PC-9 (cell line): ENCODE measurements at regions not wholly inside any gene's neighbourhood (a gene's known extent, or its start where the extent isn't known, plus 50 kb on each side); places are given as distances from the start of the nearest gene placed in this dataset.

Source experiments
- BruUV-seq: library from RNA; stranded (reverse); fragments of 400-500 nt; replicated peaks from 2 replicates; lab custom pipeline; 2021; lab: Mats Ljungman, UMichigan
- CTCF ChIA-PET: fragments of 300-600 bp; sonication (Branson Sonifier 250); formaldehyde crosslinking; loops from one replicate; lab custom pipeline; 2022; ENCODE audit warnings: antibody characterized with exemption; lab: Charles Lee
- POLR2A ChIA-PET: fragments of 300-600 bp; sonication (Branson Sonifier 250); formaldehyde crosslinking; loops from one replicate; lab custom pipeline; 2022; ENCODE audit warnings: antibody characterized with exemption; ENCODE audit not compliant: unreplicated experiment; lab: Charles Lee
- DNase-seq, 2 experiments: peaks; one replicate each; pipeline versions ENCODE4 v3.0.0 to v3.0.0-alpha.2; 2015 to 2022; ENCODE audit warnings: mixed read lengths in 1 of 2
- H2AFZ ChIP-seq: fragments of 200-600 bp; sonication (generic); 2 replicates; pipeline ENCODE4 v1.8.1; 2017; ENCODE audit warnings: antibody characterized with exemption
- H3F3A ChIP-seq: fragments of 200-600 bp; sonication (generic); 2 replicates; pipeline ENCODE4 v1.8.1; 2017; ENCODE audit warnings: antibody characterized with exemption, mild to moderate bottlenecking, low read depth; ENCODE audit not compliant: insufficient read depth
- H3K27ac ChIP-seq: fragments of 200-600 bp; sonication (generic); 2 replicates; pipeline ENCODE4 v1.6.1; 2016; ENCODE audit warnings: mixed run types
- H3K27me3 ChIP-seq: fragments of 200-600 bp; sonication (generic); 2 replicates; pipeline ENCODE4 v1.6.1; 2016; ENCODE audit warnings: low read depth, mixed run types; ENCODE audit not compliant: insufficient read depth
- H3K36me3 ChIP-seq: fragments of 200-600 bp; sonication (generic); 2 replicates; pipeline ENCODE4 v1.6.1; 2016; ENCODE audit warnings: low read depth, mixed run types
- H3K4me1 ChIP-seq: fragments of 200-600 bp; sonication (generic); replicated peaks from 2 replicates; pipeline ENCODE4 v1.6.1; 2016; ENCODE audit warnings: mixed run types; ENCODE audit not compliant: insufficient read depth
- H3K4me2 ChIP-seq: fragments of 200-600 bp; sonication (generic); 2 replicates; pipeline ENCODE4 v1.6.1; 2017; ENCODE audit warnings: mixed run types
- H3K4me3 ChIP-seq: fragments of 200-600 bp; sonication (generic); 2 replicates; pipeline ENCODE4 v1.6.1; 2016; ENCODE audit warnings: mixed run types
- H3K79me2 ChIP-seq: fragments of 200-600 bp; sonication (generic); 2 replicates; pipeline ENCODE4 v1.6.1; 2017; ENCODE audit warnings: low read depth, mixed run types
- H3K9me2 ChIP-seq: fragments of 200-600 bp; sonication (generic); 2 replicates; pipeline ENCODE4 v1.8.1; 2017; ENCODE audit warnings: mild to moderate bottlenecking; ENCODE audit not compliant: insufficient read depth
- H3K9me3 ChIP-seq: fragments of 200-600 bp; sonication (generic); 2 replicates; pipeline ENCODE4 v1.8.1; 2016; ENCODE audit warnings: low read depth; ENCODE audit not compliant: insufficient read depth
- H4K20me1 ChIP-seq: fragments of 200-600 bp; sonication (generic); 2 replicates; pipeline ENCODE4 v1.8.1; 2017; ENCODE audit not compliant: insufficient read depth
- CTCF ChIP-seq: fragments of 200-600 bp; sonication (generic); conservative IDR thresholded peaks from 2 replicates; pipeline ENCODE4 v1.6.1; 2017; ENCODE audit warnings: mixed run types, antibody characterized with exemption, mild to moderate bottlenecking, moderate library complexity
- EZH2 ChIP-seq: fragments of 200-600 bp; sonication (generic); IDR thresholded peaks from 2 replicates; pipeline ENCODE4 v1.8.0; 2017; ENCODE audit warnings: antibody characterized with exemption, low read depth
- intact Hi-C: fragments of 100-400 bp; cut with micrococcal nuclease; formaldehyde crosslinking; loops from one replicate; pipeline ENCODE4 v1.10.0; 2022; ENCODE audit not compliant: unreplicated experiment

- no peaks in the 10 kb centered on the region for H3K36me3 ChIP-seq
- ChIA-PET POLR2A (no interaction called here), CTCF (no interaction called here)
- no peak overlapping the region for H3K4me2 ChIP-seq
- H3F3A ChIP-seq = no peaks in the 10 kb centered on the region
- H3K4me1 ChIP-seq = no peaks in the 10 kb centered on the region
- H3K9me3 ChIP-seq = no peaks in the 10 kb centered on the region
- TF ChIP-seq EZH2 = no peak
- TF ChIP-seq CTCF = no peak
- H3K9me2 ChIP-seq = no peaks in the 10 kb centered on the region; the same call in 1 of the 2 replicates
- no peak overlapping the region for H3K27ac ChIP-seq
- no peaks in the 10 kb centered on the region for H4K20me1 ChIP-seq
- intact Hi-C loops = no loop called here
- no peak overlapping the region for H3K4me3 ChIP-seq
- no peak for DNase-seq
- no TSS peak for BruUV-seq
- no peaks in the 10 kb centered on the region for H3K27me3 ChIP-seq
- no peak overlapping the region for H2AFZ ChIP-seq
- no peaks in the 10 kb centered on the region for H3K79me2 ChIP-seq
Measured at GRCh38 chr3:106573605-106574004, 704.8 kb upstream of the CBLB start.

- Histone ChIP-seq H3K36me3 (no peaks in the 10 kb centered on the region), H3K9me2 (no peaks in the 10 kb centered on the region), H4K20me1 (no peaks in the 10 kb centered on the region), H3K27ac (no peak overlapping the region), H3K4me2 (no peak overlapping the region), H3K4me1 (peaks cover 5% of the 10 kb centered on the region), H3K9me3 (no peaks in the 10 kb centered on the region), H2AFZ (no peak overlapping the region), H3K4me3 (no peak overlapping the region), H3K79me2 (no peaks in the 10 kb centered on the region), H3K27me3 (no peaks in the 10 kb centered on the region), H3F3A (no peaks in the 10 kb centered on the region)
- POLR2A ChIA-PET = interaction anchor here (0.6 kb wide), 1 partner anchor 183 kb away, joined by 3 read pairs; no protein-coding TSS in a partner anchor
- TF ChIP-seq CTCF = no peak
- no peak for DNase-seq
- intact Hi-C loops = no loop called here
- CTCF ChIA-PET = interaction anchor here (0.6 kb wide), 1 partner anchor 32 kb away, joined by 4 read pairs; no protein-coding TSS in a partner anchor
- BruUV-seq = no TSS peak
Measured at GRCh38 chr3:106575029-106575428, 706.2 kb upstream of the CBLB start.

- BruUV-seq = no TSS peak
- no peak overlapping the region for H2AFZ ChIP-seq
- H3K4me2 ChIP-seq = no peak overlapping the region
- H3K79me2 ChIP-seq = no peaks in the 10 kb centered on the region
- no peaks in the 10 kb centered on the region for H3K9me2 ChIP-seq
- no peak for TF ChIP-seq CTCF
- no peak for TF ChIP-seq EZH2
- DNase-seq = no peak
- H3K4me3 ChIP-seq = no peak overlapping the region
- no peaks in the 10 kb centered on the region for H4K20me1 ChIP-seq
- H3K36me3 ChIP-seq = no peaks in the 10 kb centered on the region
- intact Hi-C loops = no loop called here
- H3K27me3 ChIP-seq = no peaks in the 10 kb centered on the region
- no peaks in the 10 kb centered on the region for H3F3A ChIP-seq
- POLR2A ChIA-PET = no interaction called here
- no peak overlapping the region for H3K27ac ChIP-seq
- peaks cover 5% of the 10 kb centered on the region for H3K4me1 ChIP-seq
- CTCF ChIA-PET = no interaction called here
- H3K9me3 ChIP-seq = no peaks in the 10 kb centered on the region
Measured at GRCh38 chr3:106577241-106577640, 708.4 kb upstream of the CBLB start.
